ENCODE measurements at regions not wholly inside any gene's neighbourhood (a gene's known extent, or its start where the extent isn't known, plus 50 kb on each side); places are given as distances from the start of the nearest gene placed in this dataset.
"Not testable (repeated sequence)": the region's sequence is repeated elsewhere in the genome, so short reads cannot be mapped to it uniquely, and the experiment has no call there.

- not testable (repeated sequence) for H3K27ac Mint-ChIP-seq; H3K36me3 Mint-ChIP-seq; ATAC-seq (replicated peaks); H3K4me3 Mint-ChIP-seq; DNase-seq; H3K27me3 Mint-ChIP-seq; H3K4me1 Mint-ChIP-seq; H3K9me3 Mint-ChIP-seq
These were observed 109.7 kb upstream of the ZNG1E start for GRCh38 chr9:65566018-65566417.

- H3K4me1 Mint-ChIP-seq; H3K27me3 Mint-ChIP-seq; H3K4me3 Mint-ChIP-seq; ATAC-seq (replicated peaks); H3K27ac Mint-ChIP-seq; DNase-seq; H3K36me3 Mint-ChIP-seq; H3K9me3 Mint-ChIP-seq: not testable (repeated sequence)
These were observed 156.7 kb upstream of the ZNG1E start for GRCh38 chr9:65519018-65519417.

- not testable (repeated sequence) for H3K4me1 Mint-ChIP-seq; H3K36me3 Mint-ChIP-seq; H3K27ac Mint-ChIP-seq; ATAC-seq (replicated peaks); DNase-seq; H3K9me3 Mint-ChIP-seq; H3K4me3 Mint-ChIP-seq; H3K27me3 Mint-ChIP-seq
These were observed 161.3 kb upstream of the ZNG1E start for GRCh38 chr9:65514465-65514864.

- H3K9me3 Mint-ChIP-seq, DNase-seq, H3K36me3 Mint-ChIP-seq: not testable (repeated sequence)
These were observed 167.8 kb upstream of the ZNG1E start for GRCh38 chr9:65507897-65508296.

GRCh38 chr9:65504686-65505085 lies 171.0 kb upstream of the ZNG1E start:
- H3K27ac Mint-ChIP-seq, H3K36me3 Mint-ChIP-seq, H3K4me3 Mint-ChIP-seq: not testable (repeated sequence)

More at GRCh38 chr9:65507897-65508296, 167.8 kb upstream of the ZNG1E start:
- H3K4me3 Mint-ChIP-seq; ATAC-seq (replicated peaks); H3K27ac Mint-ChIP-seq; H3K4me1 Mint-ChIP-seq; H3K27me3 Mint-ChIP-seq: not testable (repeated sequence)

GRCh38 chr9:65503696-65504095 lies 172.0 kb upstream of the ZNG1E start:
- H3K4me1 Mint-ChIP-seq; H3K27me3 Mint-ChIP-seq; H3K36me3 Mint-ChIP-seq; H3K27ac Mint-ChIP-seq; ATAC-seq (replicated peaks); DNase-seq; H3K4me3 Mint-ChIP-seq; H3K9me3 Mint-ChIP-seq: not testable (repeated sequence)

More at GRCh38 chr9:65504686-65505085, 171.0 kb upstream of the ZNG1E start:
- not testable (repeated sequence) for H3K27me3 Mint-ChIP-seq; H3K9me3 Mint-ChIP-seq; ATAC-seq (replicated peaks); H3K4me1 Mint-ChIP-seq; DNase-seq

GRCh38 chr9:65482890-65483289 lies 192.8 kb upstream of the ZNG1E start:
- ATAC-seq (replicated peaks); H3K27me3 Mint-ChIP-seq; DNase-seq; H3K36me3 Mint-ChIP-seq; H3K27ac Mint-ChIP-seq; H3K4me3 Mint-ChIP-seq; H3K4me1 Mint-ChIP-seq: not testable (repeated sequence)
- H3K9me3 Mint-ChIP-seq = peaks cover 11 to 12% of the 10 kb centered on the region in 2 donors

- H3K27ac Mint-ChIP-seq; H3K9me3 Mint-ChIP-seq; H3K36me3 Mint-ChIP-seq; H3K4me1 Mint-ChIP-seq; DNase-seq; H3K27me3 Mint-ChIP-seq; H3K4me3 Mint-ChIP-seq; ATAC-seq (replicated peaks): not testable (repeated sequence)
These were observed 194.4 kb upstream of the ZNG1E start for GRCh38 chr9:65481291-65481690.

- H3K9me3 Mint-ChIP-seq; H3K4me3 Mint-ChIP-seq; ATAC-seq (replicated peaks); H3K36me3 Mint-ChIP-seq; H3K27me3 Mint-ChIP-seq; H3K27ac Mint-ChIP-seq; DNase-seq; H3K4me1 Mint-ChIP-seq: not testable (repeated sequence)
These were observed 189.9 kb upstream of the FOXD4L5 start for GRCh38 chr9:65474891-65475290.

- DNase-seq; H3K4me1 Mint-ChIP-seq; H3K27ac Mint-ChIP-seq; H3K36me3 Mint-ChIP-seq; H3K27me3 Mint-ChIP-seq; H3K4me3 Mint-ChIP-seq; H3K9me3 Mint-ChIP-seq; ATAC-seq (replicated peaks): not testable (repeated sequence)
These were observed 188.2 kb upstream of the FOXD4L5 start for GRCh38 chr9:65473059-65473822.

- H3K4me1 Mint-ChIP-seq; H3K36me3 Mint-ChIP-seq; ATAC-seq (replicated peaks); H3K9me3 Mint-ChIP-seq; H3K27me3 Mint-ChIP-seq; DNase-seq; H3K27ac Mint-ChIP-seq; H3K4me3 Mint-ChIP-seq: not testable (repeated sequence)
These were observed 186.1 kb upstream of the FOXD4L5 start for GRCh38 chr9:65471106-65471505.

GRCh38 chr9:65466911-65467734 lies 182.1 kb upstream of the FOXD4L5 start:
- not testable (repeated sequence) for ATAC-seq (replicated peaks); H3K4me1 Mint-ChIP-seq
- H3K9me3 Mint-ChIP-seq = peaks cover 24 to 29% of the 10 kb centered on the region in 2 donors

GRCh38 chr9:65465246-65465895 lies 180.4 kb upstream of the FOXD4L5 start:
- H3K4me3 Mint-ChIP-seq; DNase-seq; H3K27ac Mint-ChIP-seq; ATAC-seq (replicated peaks); H3K27me3 Mint-ChIP-seq; H3K4me1 Mint-ChIP-seq; H3K36me3 Mint-ChIP-seq: not testable (repeated sequence)
- peaks cover 25 to 28% of the 10 kb centered on the region in 2 donors for H3K9me3 Mint-ChIP-seq

More at GRCh38 chr9:65466911-65467734, 182.1 kb upstream of the FOXD4L5 start:
- DNase-seq, H3K36me3 Mint-ChIP-seq, H3K27me3 Mint-ChIP-seq, H3K4me3 Mint-ChIP-seq, H3K27ac Mint-ChIP-seq: not testable (repeated sequence)

- H3K4me3 Mint-ChIP-seq = not testable (repeated sequence)
These were observed 177.5 kb upstream of the FOXD4L5 start for GRCh38 chr9:65462476-65462875.

More at GRCh38 chr9:65462476-65462875, 177.5 kb upstream of the FOXD4L5 start:
- H3K4me1 Mint-ChIP-seq; H3K27me3 Mint-ChIP-seq; DNase-seq; ATAC-seq (replicated peaks); H3K27ac Mint-ChIP-seq; H3K36me3 Mint-ChIP-seq: not testable (repeated sequence)
- H3K9me3 Mint-ChIP-seq = peaks cover 25 to 32% of the 10 kb centered on the region in 2 donors
